Subcutaneous abdominal adipose tissue (tissue), 5 donors: ENCODE measurements at regions not wholly inside any gene's neighbourhood (a gene's known extent, or its start where the extent isn't known, plus 50 kb on each side); places are given as distances from the start of the nearest gene placed in this dataset.
"Not testable (repeated sequence)": the region's sequence is repeated elsewhere in the genome, so short reads cannot be mapped to it uniquely, and the experiment has no call there.

Experiments used
- H3K27ac ChIP-seq: one replicate; pipeline ENCODE4 v1.7.0; 2013; ENCODE audit warnings: low read depth, mild to moderate bottlenecking, inconsistent platforms, low read length, moderate library complexity
- H3K27me3 ChIP-seq, 5 donors: one replicate each; pipeline ENCODE4 v1.7.0; 2013; ENCODE audit warnings: low read length in 5 of 5, inconsistent platforms in 1 of 5; ENCODE audit not compliant: control insufficient read depth in 5 of 5, insufficient read depth in 4 of 5
- H3K36me3 ChIP-seq, 5 donors: one replicate each; pipeline ENCODE4 v1.7.0; 2013; ENCODE audit warnings: low read length in 5 of 5; ENCODE audit not compliant: control insufficient read depth in 5 of 5, insufficient read depth in 5 of 5
- H3K4me1 ChIP-seq, 5 donors: one replicate each; pipeline ENCODE4 v1.7.0; 2013; ENCODE audit warnings: low read length in 5 of 5, mild to moderate bottlenecking in 3 of 5, moderate library complexity in 1 of 5; ENCODE audit not compliant: control insufficient read depth in 5 of 5, insufficient read depth in 5 of 5
- H3K4me3 ChIP-seq, 5 donors: one replicate each; pipeline ENCODE4 v1.7.0; 2013; ENCODE audit warnings: low read length in 5 of 5, low read depth in 1 of 5
- H3K9ac ChIP-seq, 5 donors: one replicate each; pipeline ENCODE4 v1.7.0; 2013; ENCODE audit warnings: low read length in 5 of 5, mild to moderate bottlenecking in 4 of 5, moderate library complexity in 3 of 5
- H3K9me3 ChIP-seq, 5 donors: one replicate each; pipeline ENCODE4 v1.7.0; 2013; ENCODE audit warnings: low read length in 5 of 5; ENCODE audit not compliant: control insufficient read depth in 5 of 5
- donor health status: healthy.
- donor health status: healthy.
- donor health status: healthy.
- donor health status: healthy.
- donor health status: healthy.

DNA sequence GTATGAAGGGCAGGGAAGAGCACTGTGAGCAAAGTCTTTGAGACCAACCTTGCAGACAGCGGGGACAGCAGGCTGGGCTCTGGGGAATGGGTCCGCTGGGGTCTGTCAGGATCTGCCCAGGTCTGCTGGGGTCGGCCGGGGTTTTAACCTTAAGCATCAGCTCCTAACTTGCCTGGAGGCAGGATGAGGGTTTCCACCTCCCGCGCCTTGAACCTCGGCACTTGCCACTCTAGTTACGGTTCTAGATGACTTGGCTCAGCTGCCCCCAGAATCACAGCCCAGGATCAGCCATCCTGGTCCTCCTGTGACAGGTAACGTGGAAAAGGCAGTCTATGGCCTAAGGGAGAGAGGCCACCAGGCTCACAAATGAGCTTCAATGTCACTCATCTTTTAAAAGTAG lies 50.4 kb upstream of the CACUL1 start:
- peaks cover 9 to 57% (median 43%) of the 10 kb centered on the region in 5 donors for H3K4me1 ChIP-seq
- no peaks in the 10 kb centered on the region for H3K27me3 ChIP-seq
- H3K4me3 ChIP-seq = no peak overlapping the region
- H3K36me3 ChIP-seq = no peaks in the 10 kb centered on the region
- no peaks in the 10 kb centered on the region for H3K9me3 ChIP-seq
- H3K9ac ChIP-seq = peak overlapping the region in 1 of 5 donors; percentile 19
- peak overlapping the region; percentile 61 for H3K27ac ChIP-seq

DNA sequence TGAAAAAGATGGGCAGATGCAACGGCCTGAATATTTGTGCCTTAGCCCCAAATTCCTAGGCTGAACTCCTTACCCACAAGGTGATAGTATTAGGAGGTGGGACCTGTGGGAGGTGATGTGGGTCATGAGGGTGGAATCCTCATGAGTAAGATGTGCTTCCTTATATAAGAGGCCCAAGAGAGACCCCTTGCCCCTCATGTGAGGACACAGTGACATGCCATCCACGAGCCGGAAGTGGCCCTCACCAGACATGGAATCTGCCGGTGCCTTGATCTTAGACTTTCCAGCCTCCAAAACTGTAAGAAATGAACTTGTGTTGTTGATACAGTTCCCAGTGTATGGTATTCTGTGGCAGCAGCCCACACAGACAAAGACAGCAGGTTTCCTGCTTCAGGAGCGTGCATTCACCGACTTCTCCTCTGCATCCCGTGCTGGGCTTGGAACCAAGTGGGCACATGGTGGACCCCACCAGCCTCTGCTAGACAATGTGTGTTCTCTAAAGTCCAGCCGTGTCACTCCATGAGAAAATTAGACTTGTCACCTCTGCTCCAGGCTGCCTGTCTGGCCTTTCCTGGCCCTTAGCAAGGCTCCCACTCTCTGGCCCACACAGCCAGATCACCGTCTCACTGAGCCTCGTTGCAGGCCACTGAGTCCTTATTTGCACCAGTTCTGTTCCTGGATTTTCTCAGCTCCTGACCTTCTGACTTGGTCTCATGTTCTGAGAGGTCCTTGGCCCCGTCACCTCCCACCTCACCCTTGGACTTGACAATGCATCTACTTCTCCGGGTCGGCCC lies 52.9 kb upstream of the CACUL1 start:
- Histone ChIP-seq H3K27ac (no peak overlapping the region), H3K9me3 (no peaks in the 10 kb centered on the region), H3K4me1 (peaks cover 8 to 67% (median 55%) of the 10 kb centered on the region in 5 donors), H3K4me3 (no peak overlapping the region), H3K9ac (no peak overlapping the region), H3K27me3 (no peaks in the 10 kb centered on the region), H3K36me3 (no peaks in the 10 kb centered on the region)

DNA sequence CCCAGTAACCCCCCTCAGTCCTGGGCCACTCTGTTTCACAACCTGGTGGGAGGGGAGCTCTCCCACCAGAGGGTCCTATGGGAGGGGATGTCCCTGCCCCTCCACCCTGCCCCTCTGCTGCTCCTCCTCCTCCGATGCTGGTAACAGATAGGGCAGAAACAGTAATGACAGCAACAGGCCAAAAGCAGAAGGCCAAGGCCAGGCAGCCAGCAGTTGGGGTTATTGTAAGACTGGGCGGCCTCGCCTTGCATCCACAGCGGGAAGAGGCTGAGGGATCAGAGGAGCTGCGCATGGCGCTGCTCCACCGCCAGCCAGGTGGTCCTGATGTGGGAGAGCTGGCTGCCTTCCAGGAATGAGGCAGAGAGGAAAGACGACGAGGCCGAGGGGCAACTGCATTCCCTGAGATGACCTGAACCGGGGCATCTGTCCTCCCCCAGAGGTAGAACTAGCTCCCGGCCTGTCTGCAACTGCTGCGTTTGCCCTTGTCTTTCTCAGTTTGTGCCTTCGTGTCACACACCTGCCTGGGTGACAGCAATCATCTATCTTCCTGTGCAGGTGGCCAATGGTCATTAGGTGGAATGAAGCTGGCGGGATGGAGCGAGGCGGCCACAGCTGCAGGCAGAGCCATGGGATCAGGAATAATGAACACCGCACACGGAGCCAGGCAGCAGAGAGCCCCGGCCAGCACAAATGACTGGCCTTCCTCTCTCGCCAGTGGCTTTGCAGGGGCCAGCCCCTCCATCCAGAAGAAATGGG lies 54.0 kb upstream of the CACUL1 start:
- Histone ChIP-seq H3K9ac (no peak overlapping the region), H3K9me3 (no peaks in the 10 kb centered on the region), H3K4me1 (peaks cover 8 to 65% (median 53%) of the 10 kb centered on the region in 5 donors), H3K27me3 (no peaks in the 10 kb centered on the region), H3K27ac (no peak overlapping the region), H3K4me3 (peak overlapping the region in 1 of 5 donors; percentile 1), H3K36me3 (no peaks in the 10 kb centered on the region)

DNA sequence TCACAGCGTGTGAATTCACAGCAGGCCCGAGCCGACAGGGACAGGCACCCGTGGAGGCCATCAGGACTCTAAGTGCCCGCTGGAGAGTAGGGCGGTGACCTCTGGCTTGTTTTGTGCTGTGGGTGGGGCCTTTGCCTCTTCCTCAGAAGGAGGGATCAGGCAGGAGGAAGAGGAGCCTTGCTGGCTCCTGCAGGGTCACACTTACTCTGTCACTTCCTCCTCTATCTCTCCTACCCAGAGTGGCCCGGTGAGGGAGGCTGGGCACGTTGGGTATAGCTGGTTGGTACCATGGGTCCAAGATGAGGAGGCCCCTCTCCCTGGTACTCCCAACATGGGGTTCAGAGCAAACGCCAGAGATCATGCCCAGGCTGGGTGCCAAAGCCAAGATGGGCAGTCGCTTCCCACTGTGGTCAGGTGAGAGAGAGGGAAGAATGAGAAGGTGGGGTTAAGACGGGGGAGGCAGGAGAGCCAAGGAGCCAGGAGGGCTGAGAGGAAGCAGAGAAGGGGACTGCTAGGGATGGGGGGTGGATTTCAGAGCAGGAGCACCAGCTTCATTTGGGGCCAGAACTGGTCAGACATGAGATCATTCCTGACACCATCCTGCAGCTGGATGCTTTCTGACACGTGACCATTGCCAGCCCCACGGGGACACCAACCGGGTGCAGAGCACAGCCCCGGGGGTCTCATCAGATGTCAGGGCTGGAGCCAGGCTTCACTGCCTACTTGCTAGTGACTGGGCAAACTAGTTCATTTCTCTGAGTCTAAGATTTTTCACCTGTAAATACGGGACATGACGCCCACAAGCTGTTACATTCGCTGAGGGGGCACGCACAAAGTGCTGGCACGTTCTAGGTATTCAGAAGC lies 54.8 kb upstream of the CACUL1 start:
- Histone ChIP-seq H3K4me3 (peak overlapping the region in 1 of 5 donors; percentile 1), H3K27ac (no peak overlapping the region), H3K36me3 (no peaks in the 10 kb centered on the region), H3K27me3 (no peaks in the 10 kb centered on the region), H3K9me3 (no peaks in the 10 kb centered on the region), H3K4me1 (peaks cover 8 to 57% (median 45%) of the 10 kb centered on the region in 5 donors), H3K9ac (no peak overlapping the region)

DNA sequence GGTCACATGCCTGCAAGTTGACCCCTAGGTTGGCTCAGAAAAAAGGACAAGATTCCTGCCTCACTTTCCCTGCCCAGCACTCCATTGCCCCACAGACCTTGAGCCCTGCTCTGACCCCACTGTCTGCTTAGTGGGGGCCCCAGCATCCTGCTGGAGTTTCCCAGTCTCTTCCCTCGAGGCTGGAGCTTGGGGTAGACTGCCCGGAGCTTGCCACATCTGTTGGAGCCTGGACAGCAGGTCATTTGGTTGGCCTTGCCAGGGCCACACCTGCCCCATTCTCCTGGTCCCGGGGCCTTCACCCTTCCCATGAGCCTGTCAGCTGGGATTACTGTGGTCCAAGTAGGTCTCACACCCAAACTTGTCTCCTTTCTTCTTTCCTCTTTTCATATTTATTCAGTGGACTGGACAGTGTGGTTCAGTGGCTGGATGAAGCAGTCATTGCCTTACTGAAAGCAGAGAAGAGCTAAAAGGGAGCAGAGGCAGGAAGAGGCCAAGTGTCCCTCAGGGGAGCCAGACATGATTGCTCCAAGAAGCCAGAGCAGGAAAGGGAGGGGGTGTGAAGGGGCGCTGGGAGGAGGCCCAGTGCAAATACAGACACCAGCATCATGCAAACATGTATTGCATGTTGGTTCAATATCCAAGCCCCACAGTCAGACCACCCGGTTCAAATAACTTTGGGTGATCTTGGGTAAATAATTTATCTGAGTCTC lies 56.2 kb upstream of the CACUL1 start:
- no peaks in the 10 kb centered on the region for H3K27me3 ChIP-seq
- H3K9me3 ChIP-seq = no peaks in the 10 kb centered on the region
- no peak overlapping the region for H3K4me3 ChIP-seq
- H3K4me1 ChIP-seq = peaks cover 8 to 49% (median 43%) of the 10 kb centered on the region in 5 donors
- no peaks in the 10 kb centered on the region for H3K36me3 ChIP-seq
- peak overlapping the region in 1 of 5 donors; percentile 13 for H3K9ac ChIP-seq
- H3K27ac ChIP-seq = peak overlapping the region; percentile 46

DNA sequence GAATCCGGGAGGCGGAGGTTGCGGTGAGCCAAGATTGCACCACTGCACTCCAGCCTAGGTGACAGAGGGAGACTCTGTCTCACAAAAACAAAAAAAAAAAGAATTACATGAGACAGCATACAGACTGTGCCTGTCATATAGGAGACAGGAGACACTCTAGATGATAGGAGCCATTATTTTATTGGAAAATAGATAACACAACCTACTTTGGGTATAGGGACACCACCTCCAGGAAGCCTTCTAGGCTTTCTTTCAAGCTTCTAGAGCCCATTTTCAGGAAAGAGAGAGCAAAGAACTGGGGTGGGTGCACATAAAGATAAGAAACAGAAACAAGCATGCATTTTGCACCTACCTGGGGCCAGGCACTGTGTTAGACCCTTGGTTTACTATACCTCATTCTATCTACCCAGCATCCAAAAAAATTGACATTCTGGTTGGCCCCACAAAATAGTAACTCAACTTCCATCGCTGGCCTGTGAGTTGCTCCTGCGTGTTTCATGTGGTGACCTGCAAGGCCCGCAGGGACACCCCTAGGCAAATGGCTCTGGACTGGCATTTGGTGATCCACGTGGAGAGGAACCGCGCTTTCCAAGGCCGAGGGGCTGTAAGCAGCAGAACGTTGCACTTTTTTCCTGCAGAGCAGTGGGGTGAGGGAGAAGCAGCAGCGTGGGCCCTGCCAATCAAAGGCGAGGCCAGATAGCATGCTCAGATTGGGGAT lies 57.1 kb upstream of the CACUL1 start:
- Histone ChIP-seq H3K9ac (no peak overlapping the region), H3K27ac (no peak overlapping the region), H3K9me3 (no peaks in the 10 kb centered on the region), H3K36me3 (no peaks in the 10 kb centered on the region), H3K4me3 (no peak overlapping the region), H3K4me1 (peaks cover 8 to 48% (median 42%) of the 10 kb centered on the region in 5 donors), H3K27me3 (no peaks in the 10 kb centered on the region)

DNA sequence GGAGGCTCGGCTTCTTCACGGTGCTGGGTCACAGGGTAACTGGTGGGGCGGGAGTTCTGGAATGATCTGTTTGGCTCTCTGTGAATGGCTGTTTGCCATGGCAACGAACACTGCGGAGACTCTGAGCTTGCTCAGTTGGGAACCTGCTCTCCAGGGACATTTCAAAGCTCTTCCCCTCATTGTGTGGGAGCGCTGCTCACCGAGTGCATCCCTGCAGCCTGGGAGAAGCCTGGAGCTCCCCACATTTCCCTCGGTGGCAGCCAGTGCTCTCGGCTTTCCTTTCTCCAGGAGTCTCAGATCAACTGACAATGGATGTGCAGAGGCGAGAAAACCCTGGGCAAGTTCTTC lies 57.6 kb upstream of the CACUL1 start:
- Histone ChIP-seq H3K27ac (no peak overlapping the region), H3K4me1 (peaks cover 8 to 48% (median 42%) of the 10 kb centered on the region in 5 donors), H3K27me3 (no peaks in the 10 kb centered on the region), H3K4me3 (no peak overlapping the region), H3K9me3 (no peaks in the 10 kb centered on the region), H3K36me3 (no peaks in the 10 kb centered on the region), H3K9ac (peak overlapping the region in 1 of 5 donors; percentile 28)

DNA sequence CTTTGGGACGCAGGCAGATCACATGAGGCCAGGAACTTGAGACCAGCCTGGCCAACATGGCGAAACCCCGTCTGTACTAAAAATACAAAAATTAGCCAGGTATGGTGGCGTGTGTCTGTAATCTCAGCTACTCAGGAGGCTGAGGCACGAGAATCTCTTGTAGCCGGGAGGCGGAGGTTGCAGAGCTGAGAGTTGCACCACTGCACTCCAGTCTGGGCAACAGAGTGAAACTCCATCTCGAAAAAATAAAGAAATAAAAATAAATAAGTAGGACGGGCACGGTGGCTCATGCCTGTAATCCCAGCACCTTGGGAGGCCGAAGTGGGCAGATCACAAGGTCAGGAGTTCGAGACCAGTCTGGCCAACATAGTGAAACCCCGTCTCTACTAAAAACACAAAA lies 58.2 kb upstream of the CACUL1 start:
- H3K9me3 ChIP-seq, H3K4me3 ChIP-seq, H3K27me3 ChIP-seq, H3K9ac ChIP-seq, H3K36me3 ChIP-seq, H3K27ac ChIP-seq: not testable (repeated sequence)
- peaks cover 7 to 45% (median 38%) of the 10 kb centered on the region in 5 donors for H3K4me1 ChIP-seq
